Inflammatory macrophage treated with lipopolysaccharide for 4 hours (primary cell): ENCODE measurements at regions not wholly inside any gene's neighbourhood (a gene's known extent, or its start where the extent isn't known, plus 50 kb on each side); places are given as distances from the start of the nearest gene placed in this dataset.
"Not testable (repeated sequence)": the region's sequence is repeated elsewhere in the genome, so short reads cannot be mapped to it uniquely, and the experiment has no call there.

Experiments
- DNase-seq: peaks from one replicate; pipeline ENCODE4 v3.0.0-alpha.2; 2020

- DNase-seq: no peak
Measured at GRCh38 chr9:32172256-32172655, 212.2 kb upstream of the ACO1 start.

GRCh38 chr9:32177396-32177795 is 207.0 kb upstream of the ACO1 start:
- no peak for DNase-seq

GRCh38 chr9:32180597-32180996 is 203.8 kb upstream of the ACO1 start:
- DNase-seq: no peak

GRCh38 chr9:32200241-32200640 is 184.2 kb upstream of the ACO1 start:
- no peak for DNase-seq

GRCh38 chr9:32200896-32201295 is 183.5 kb upstream of the ACO1 start:
- DNase-seq: no peak

- not testable (repeated sequence) for DNase-seq
Measured at GRCh38 chr9:32209164-32209563, 175.3 kb upstream of the ACO1 start.

- DNase-seq: peak; percentile 9
Measured at GRCh38 chr9:32218100-32218767, 166.2 kb upstream of the ACO1 start.

GRCh38 chr9:32220750-32221149 is 163.7 kb upstream of the ACO1 start:
- DNase-seq: no peak

GRCh38 chr9:32234451-32234850 is 150.0 kb upstream of the ACO1 start:
- DNase-seq: no peak

GRCh38 chr9:32247168-32247567 is 137.3 kb upstream of the ACO1 start:
- no peak for DNase-seq

GRCh38 chr9:32248189-32248712 is 136.2 kb upstream of the ACO1 start:
- DNase-seq: no peak

- DNase-seq: peak; percentile 42
Measured at GRCh38 chr9:32251539-32251938, 132.9 kb upstream of the ACO1 start.

- DNase-seq: no peak
Measured at GRCh38 chr9:32253731-32254130, 130.7 kb upstream of the ACO1 start.

GRCh38 chr9:32255026-32255425 is 129.4 kb upstream of the ACO1 start:
- no peak for DNase-seq

GRCh38 chr9:32258482-32258881 is 126.0 kb upstream of the ACO1 start:
- no peak for DNase-seq

- no peak for DNase-seq
Measured at GRCh38 chr9:32260151-32260862, 124.1 kb upstream of the ACO1 start.

GRCh38 chr9:32264170-32264864 is 120.1 kb upstream of the ACO1 start:
- no peak for DNase-seq

- no peak for DNase-seq
Measured at GRCh38 chr9:32265037-32265436, 119.4 kb upstream of the ACO1 start.

- no peak for DNase-seq
Measured at GRCh38 chr9:32278991-32279390, 105.5 kb upstream of the ACO1 start.

GRCh38 chr9:32289756-32290155 is 94.7 kb upstream of the ACO1 start:
- no peak for DNase-seq

GRCh38 chr9:32291370-32291769 is 93.1 kb upstream of the ACO1 start:
- DNase-seq: no peak

- DNase-seq: no peak
Measured at GRCh38 chr9:32292611-32293010, 91.8 kb upstream of the ACO1 start.

GRCh38 chr9:32293091-32293490 is 91.4 kb upstream of the ACO1 start:
- DNase-seq: no peak

- no peak for DNase-seq
Measured at GRCh38 chr9:32294106-32294505, 90.3 kb upstream of the ACO1 start.
